Adrenal gland (tissue), 9 donors: ENCODE measurements at regions not wholly inside any gene's neighbourhood (a gene's known extent, or its start where the extent isn't known, plus 50 kb on each side); places are given as distances from the start of the nearest gene placed in this dataset.

Experiments
- DNase-seq, 7 donors: peaks; one replicate each; pipeline ENCODE4 v3.0.0-alpha.2; 2019 to 2020
- H3K27ac ChIP-seq, 5 donors: fragments of 200-600 bp; sonication (generic) in 4 of 5; 1 replicate in 3 of 5; 2 replicates in 2 of 5; pipeline versions ENCODE4 v1.5.1 to v1.8.0; 2016 to 2020; ENCODE audit warnings: mild to moderate bottlenecking in 1 of 5
- H3K27me3 ChIP-seq: fragments of 200-600 bp; 2 replicates; pipeline ENCODE4 v1.8.0; 2021
- H3K36me3 ChIP-seq, 2 donors: fragments of 200-600 bp; replicated peaks in 1 of 2; 1 replicate in 1 of 2; 2 replicates in 1 of 2; pipeline versions ENCODE4 v1.5.1 to v1.8.0; 2018 to 2022
- H3K4me1 ChIP-seq, 2 donors: fragments of 200-600 bp; replicated peaks in 1 of 2; 1 replicate in 1 of 2; 2 replicates in 1 of 2; pipeline versions ENCODE4 v1.5.1 to v1.8.0; 2018 to 2021
- H3K4me3 ChIP-seq, 4 donors: fragments of 200-600 bp; sonication (generic) in 3 of 4; one replicate each; pipeline ENCODE4 v1.5.1; 2016 to 2018
- H3K9me3 ChIP-seq, 3 donors: fragments of 200-600 bp; sonication (generic) in 1 of 3; replicated peaks in 1 of 3; 1 replicate in 2 of 3; 2 replicates in 1 of 3; pipeline versions ENCODE4 v1.5.1 to v1.8.0; 2016 to 2021
- CTCF ChIP-seq, 6 experiments: fragments of 450-650 bp in 4 of 6; fragments of 200-600 bp in 2 of 6; sonication (generic) in 1 of 6; IDR thresholded peaks; 1 replicate in 5 of 6; 2 replicates in 1 of 6; pipeline versions ENCODE4 v1.5.1 to v1.8.0; 2016 to 2021; ENCODE audit warnings: antibody characterized with exemption in 6 of 6, mild to moderate bottlenecking in 2 of 6, moderate library complexity in 1 of 6
- POLR2A ChIP-seq, 2 donors: fragments of 450-650 bp; IDR thresholded peaks; one replicate each; pipeline ENCODE4 v1.6.1; 2017; ENCODE audit warnings: antibody characterized with exemption in 2 of 2, mild to moderate bottlenecking in 2 of 2, moderate library complexity in 1 of 2
- WGBS, 4 donors: extraction: QIAGEN DNeasy Blood & Tissue Kit in 2 of 4; methylation state at CpG; one replicate each; pipeline versions ENCODE4 v1.1.5 to v1.1.7; 2013 to 2017; 5-methylcytosine and 5-hydroxymethylcytosine counted together
- intact Hi-C, 2 donors: fragments of 100-400 bp; cut with DNase I; formaldehyde crosslinking; loops; one replicate each; pipeline versions ENCODE4 v1.14.1 to v1.15.0; 2022 to 2023
- donor health status: healthy with polysubstance abuse.
- donor health status: Bipolar disorder and iron deficiency.
- donor health status: DM: yes; HTN: yes; CAD: no.
- donor health status: DM: no; HTN: no; CAD: no.
- donor health status: DM: no; HTN: no; CAD: no.

- Histone ChIP-seq H3K4me1 (peaks cover 0 to 3% of the 10 kb centered on the region in 2 donors), H3K4me3 (no peak overlapping the region), H3K27ac (no peak overlapping the region), H3K27me3 (no peaks in the 10 kb centered on the region), H3K36me3 (no peaks in the 10 kb centered on the region), H3K9me3 (no peaks in the 10 kb centered on the region)
- TF ChIP-seq CTCF (IDR thresholded peaks at IDR 0.05), result no peak
- no peak for DNase-seq
- WGBS, 4 donors, result 73 to 82% (median 77%) methylated on average over 5 of the region's 5 CpGs
- intact Hi-C loops, result no loop called here
These were observed 114.6 kb upstream of the KCTD1 start for GRCh38 chr18:26662996-26663395.

DNA sequence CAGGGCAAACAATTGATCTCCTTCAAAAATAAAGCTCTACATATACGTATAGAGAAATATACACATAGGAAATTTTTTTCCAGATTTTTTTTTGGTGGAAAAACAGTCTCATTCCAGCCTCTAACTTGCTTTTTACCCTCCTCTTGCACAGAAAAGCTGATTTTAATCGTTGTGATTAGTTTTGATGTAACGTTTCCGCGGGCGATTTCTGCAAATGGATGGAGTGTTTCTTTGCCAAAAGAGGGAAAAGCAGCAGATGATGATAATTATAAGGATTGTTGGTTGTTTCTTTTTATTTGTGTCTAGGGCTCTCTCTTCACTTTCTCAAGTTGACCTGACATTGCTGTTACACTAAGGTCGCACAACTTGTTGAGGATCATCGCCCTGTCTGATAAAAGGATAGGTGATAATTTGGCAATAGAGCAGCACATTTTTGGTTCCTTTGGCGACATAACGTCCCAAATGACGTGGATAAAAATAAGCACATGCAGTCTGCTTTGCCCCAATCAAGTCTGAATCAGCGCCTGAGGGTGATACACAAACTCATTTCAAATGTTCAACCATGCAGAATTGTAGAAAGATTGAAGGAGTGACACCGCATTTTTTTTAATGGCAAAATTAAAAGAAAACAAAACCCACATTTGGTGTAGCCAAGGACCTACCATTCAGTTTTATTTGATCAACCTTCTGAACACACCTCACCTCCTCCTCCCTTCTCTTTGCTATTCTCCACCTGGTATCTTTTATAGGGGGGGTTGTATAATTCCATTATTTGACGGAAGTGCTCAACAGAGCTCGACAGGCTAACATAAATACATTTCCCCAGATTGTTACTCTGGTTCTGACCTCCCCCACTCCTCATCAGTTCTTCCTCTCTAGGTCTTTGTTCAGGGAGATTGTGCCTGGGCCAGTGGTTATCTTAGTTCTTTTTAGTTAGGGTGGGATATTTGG, 109.6 kb upstream of the KCTD1 start:
- H3K4me3 ChIP-seq, result peak overlapping the region in 2 of 4 donors; percentile 68 to 92
- no peaks in the 10 kb centered on the region for H3K9me3 ChIP-seq
- intact Hi-C loops, result loop anchor here in 1 of 2 donors (10.0 kb wide), 1 partner anchor 87 kb away; no protein-coding TSS in a partner anchor
- H3K36me3 ChIP-seq, result no peaks in the 10 kb centered on the region
- peak overlapping the region; percentile 59 to 94 (median 86) for H3K27ac ChIP-seq
- no peak for TF ChIP-seq CTCF (IDR thresholded peaks at IDR 0.05)
- TF ChIP-seq POLR2A (IDR thresholded peaks at IDR 0.05), result no peak
- 9 to 14% (median 11%) methylated on average over 15 of the region's 15 CpGs for WGBS, 4 donors
- H3K27me3 ChIP-seq, result no peaks in the 10 kb centered on the region
- peak in 1 of 7 donors; percentile 16 for DNase-seq
- peaks cover 6 to 17% of the 10 kb centered on the region in 2 donors for H3K4me1 ChIP-seq

GRCh38 chr18:26656944-26657536, 108.7 kb upstream of the KCTD1 start:
- H3K27ac ChIP-seq, result peak overlapping the region; percentile 59 to 94 (median 86)
- intact Hi-C loops, result loop anchor here in 1 of 2 donors (10.0 kb wide), 1 partner anchor 88 kb away; no protein-coding TSS in a partner anchor
- no peaks in the 10 kb centered on the region for H3K27me3 ChIP-seq
- TF ChIP-seq POLR2A (IDR thresholded peaks at IDR 0.05) (peak; percentile 77 to 78), CTCF (IDR thresholded peaks at IDR 0.05) (peak in 4 of 6 experiments; percentile 23 to 48 (median 39))
- no peaks in the 10 kb centered on the region for H3K36me3 ChIP-seq
- peak overlapping the region; percentile 31 to 92 (median 64) for H3K4me3 ChIP-seq
- WGBS, 4 donors, result 0 to 1% (median 0%) methylated on average over 8 to 52 of the region's 52 CpGs
- DNase-seq, result peak; percentile 74 to 86 (median 81)
- H3K4me1 ChIP-seq, result peaks cover 6 to 17% of the 10 kb centered on the region in 2 donors
- no peaks in the 10 kb centered on the region for H3K9me3 ChIP-seq

- no peaks in the 10 kb centered on the region for H3K36me3 ChIP-seq
- TF ChIP-seq POLR2A (IDR thresholded peaks at IDR 0.05) (no peak), CTCF (IDR thresholded peaks at IDR 0.05) (no peak)
- peak in 3 of 7 donors; percentile 4 to 38 (median 16) for DNase-seq
- peak overlapping the region in 2 of 4 donors; percentile 68 to 92 for H3K4me3 ChIP-seq
- H3K27ac ChIP-seq, result peak overlapping the region in 4 of 5 donors; percentile 77 to 94 (median 88)
- no peaks in the 10 kb centered on the region for H3K27me3 ChIP-seq
- H3K4me1 ChIP-seq, result peaks cover 6 to 17% of the 10 kb centered on the region in 2 donors
- no peaks in the 10 kb centered on the region for H3K9me3 ChIP-seq
- intact Hi-C loops, result loop anchor here in 1 of 2 donors (10.0 kb wide), 1 partner anchor 88 kb away; no protein-coding TSS in a partner anchor
- 0 to 2% (median 1%) methylated on average over 9 to 68 of the region's 68 CpGs for WGBS, 4 donors
These were observed 108.1 kb upstream of the KCTD1 start for GRCh38 chr18:26656431-26656943.
